HCT116 (cell line): ENCODE measurements at regions not wholly inside any gene's neighbourhood (a gene's known extent, or its start where the extent isn't known, plus 50 kb on each side); places are given as distances from the start of the nearest gene placed in this dataset.

Experiments
- ATAC-seq: fragments of 200-7000 bp; cut with Tn5 transposase; 2 replicates; pipeline ENCODE4 v1.9.1; 2020; ENCODE audit warnings: mild to moderate bottlenecking, moderate library complexity
- BruUV-seq: library from RNA; stranded (reverse); fragments of 400-500 nt; replicated peaks from 2 replicates; lab custom pipeline; 2021; lab: Mats Ljungman, UMichigan
- CTCF ChIA-PET: fragments of 300-600 bp; sonication (Branson Sonifier 250); formaldehyde crosslinking; loops from one replicate; lab custom pipeline; 2021; ENCODE audit warnings: antibody characterized with exemption; lab: Charles Lee
- POLR2A ChIA-PET: fragments of 300-600, 350-600 bp; sonication (Branson Sonifier 250); formaldehyde crosslinking; loops from one replicate; lab custom pipeline; 2021; ENCODE audit warnings: antibody characterized with exemption; lab: Charles Lee
- RAD21 ChIA-PET, 2 experiments: fragments of 300-600 bp; sonication (Branson Sonifier 250); formaldehyde crosslinking; loops; one replicate each; lab custom pipeline; 2023; ENCODE audit warnings: low total read pairs in 2 of 2; ENCODE audit not compliant: uncharacterized antibody in 2 of 2, unreplicated experiment in 2 of 2, low non-redundant PET in 1 of 2; lab: Charles Lee
- DNase-seq: peaks from one replicate; pipeline ENCODE4 v3.0.0-alpha.2; 2010; ENCODE audit warnings: low read depth, low spot score
- H2AFZ ChIP-seq: fragments of 200-600 bp; shearing (Covaris generic), sonication (generic); 2 replicates; pipeline ENCODE4 v1.6.1; 2017; ENCODE audit warnings: low read depth, mixed run types, mixed read lengths, antibody characterized with exemption, low read length; ENCODE audit not compliant: poor library complexity, severe bottlenecking
- H3K27ac ChIP-seq: 2 replicates; pipeline ENCODE4 v1.5.1; 2012; ENCODE audit warnings: low read depth, low read length
- H3K27me3 ChIP-seq: fragments of 200-600 bp; sonication (generic); 2 replicates; pipeline ENCODE4 v1.6.1; 2016; ENCODE audit warnings: mixed run types, low read length, mixed read lengths; ENCODE audit not compliant: insufficient read depth
- H3K36me3 ChIP-seq, 2 experiments: fragments of 200-500 bp in 1 of 2; fragments of 200-600 bp in 1 of 2; sonication (Bioruptor generic) in 1 of 2; sonication (generic) in 1 of 2; 2 replicates each; pipeline versions ENCODE4 v1.5.1 to v1.6.1; 2014 to 2016; ENCODE audit warnings: low read length in 2 of 2, inconsistent platforms in 1 of 2, mixed read lengths in 1 of 2, mixed run types in 1 of 2; ENCODE audit not compliant: insufficient read depth in 2 of 2, control insufficient read depth in 1 of 2
- H3K4me1 ChIP-seq, 2 experiments: fragments of 200-600 bp in 1 of 2; sonication (generic) in 1 of 2; 2 replicates each; pipeline versions ENCODE4 v1.5.1 to v1.6.1; 2012 to 2017; ENCODE audit warnings: low read length in 2 of 2, inconsistent platforms in 1 of 2, mild to moderate bottlenecking in 1 of 2, mixed read lengths in 1 of 2, mixed run types in 1 of 2, moderate library complexity in 1 of 2; ENCODE audit not compliant: insufficient read depth in 2 of 2, control insufficient read depth in 1 of 2
- H3K4me2 ChIP-seq: fragments of 200-600 bp; sonication (generic); 2 replicates; pipeline ENCODE4 v1.6.1; 2017; ENCODE audit warnings: mixed run types, low read length, mixed read lengths
- H3K4me3 ChIP-seq, 2 experiments: fragments of 200-600 bp in 1 of 2; sonication (generic) in 1 of 2; replicated peaks in 1 of 2; 2 replicates each; pipeline ENCODE4 v1.5.1; 2011 to 2016; ENCODE audit warnings: low read length in 2 of 2, control low read depth in 1 of 2, low read depth in 1 of 2, mild to moderate bottlenecking in 1 of 2, mixed read lengths in 1 of 2, mixed run types in 1 of 2
- H3K79me2 ChIP-seq: fragments of 200-600 bp; sonication (generic); 2 replicates; pipeline ENCODE4 v1.6.1; 2017; ENCODE audit warnings: mild to moderate bottlenecking, mixed run types, low read length, moderate library complexity, mixed read lengths; ENCODE audit not compliant: insufficient read depth
- H3K9ac ChIP-seq: fragments of 200-600 bp; sonication (generic); 2 replicates; pipeline ENCODE4 v1.6.1; 2016; ENCODE audit warnings: low read length, mixed read lengths
- H3K9me2 ChIP-seq: fragments of 200-600 bp; sonication (generic), shearing (Covaris generic); 2 replicates; pipeline ENCODE4 v1.6.1; 2017; ENCODE audit warnings: mixed run types, mild to moderate bottlenecking, moderate library complexity; ENCODE audit not compliant: insufficient read depth
- H3K9me3 ChIP-seq, 2 experiments: fragments of 200-500 bp in 1 of 2; fragments of 200-600 bp in 1 of 2; sonication (Bioruptor generic) in 1 of 2; sonication (generic) in 1 of 2; 2 replicates each; pipeline ENCODE4 v1.6.1; 2014 to 2017; ENCODE audit warnings: low read length in 2 of 2, mixed read lengths in 2 of 2, inconsistent platforms in 1 of 2, low read depth in 1 of 2, mild to moderate bottlenecking in 1 of 2, mixed run types in 1 of 2, moderate library complexity in 1 of 2; ENCODE audit not compliant: control insufficient read depth in 1 of 2, insufficient read depth in 1 of 2
- H4K20me1 ChIP-seq: fragments of 200-600 bp; sonication (generic), shearing (Covaris generic); 2 replicates; pipeline ENCODE4 v1.6.1; 2017; ENCODE audit warnings: mixed run types, mild to moderate bottlenecking, moderate library complexity; ENCODE audit not compliant: insufficient read depth
- CEBPB ChIP-seq: IDR thresholded peaks from 2 replicates; pipeline ENCODE4 v1.6.1; 2012; ENCODE audit warnings: low read depth
- EGR1 ChIP-seq: IDR thresholded peaks from 2 replicates; pipeline ENCODE4 v1.6.1; 2012; ENCODE audit warnings: low read depth
- EZH2 ChIP-seq: fragments of 200-600 bp; sonication (generic); IDR thresholded peaks from 2 replicates; pipeline ENCODE4 v1.6.1; 2017; ENCODE audit warnings: antibody characterized with exemption, mixed run types
- FOSL1 ChIP-seq: IDR thresholded peaks from 2 replicates; pipeline ENCODE4 v1.6.1; 2012; ENCODE audit warnings: low read depth
- JUND ChIP-seq: IDR thresholded peaks from 2 replicates; pipeline ENCODE4 v1.6.1; 2012
- MAX ChIP-seq: IDR thresholded peaks from 2 replicates; pipeline ENCODE4 v1.6.1; 2012
- POLR2A ChIP-seq: IDR thresholded peaks from 2 replicates; pipeline ENCODE4 v1.7.0; 2011; ENCODE audit warnings: borderline replicate concordance; ENCODE audit not compliant: insufficient read depth, insufficient read length; ENCODE audit errors: extremely low read depth
- POLR2AphosphoS5 ChIP-seq: IDR thresholded peaks from 2 replicates; pipeline ENCODE4 v1.6.1; 2011; ENCODE audit warnings: mild to moderate bottlenecking, low read depth, low read length, moderate library complexity
- RAD21 ChIP-seq: IDR thresholded peaks from 2 replicates; pipeline ENCODE4 v1.6.1; 2012; ENCODE audit warnings: low read depth, mild to moderate bottlenecking
- REST ChIP-seq: IDR thresholded peaks from 2 replicates; pipeline ENCODE4 v1.6.1; 2012; ENCODE audit warnings: low read depth
- SRF ChIP-seq: IDR thresholded peaks from 2 replicates; pipeline ENCODE4 v1.6.1; 2012; ENCODE audit warnings: low read depth
- TCF7L2 ChIP-seq: IDR thresholded peaks from 2 replicates; pipeline ENCODE4 v1.7.0; 2011; ENCODE audit warnings: borderline replicate concordance, inconsistent platforms; ENCODE audit not compliant: insufficient read depth, insufficient read length; ENCODE audit errors: extremely low read depth
- YY1 ChIP-seq: IDR thresholded peaks from 2 replicates; pipeline ENCODE4 v1.6.1; 2011; ENCODE audit warnings: low read length, low read depth, moderate library complexity, mild to moderate bottlenecking; ENCODE audit not compliant: insufficient replicate concordance; ENCODE audit errors: extremely low read depth
- ZFX ChIP-seq: fragments of 450-650 bp; IDR thresholded peaks from 2 replicates; pipeline ENCODE4 v1.6.1; 2017
- intact Hi-C: fragments of 100-400 bp; cut with micrococcal nuclease; formaldehyde crosslinking; loops from 2 replicates; pipeline ENCODE4 v1.10.0; 2022

- no peaks in the 10 kb centered on the region; a peak in 1 of 4 replicates for H3K9me3 ChIP-seq
- ChIA-PET RAD21 (no interaction called here), CTCF (no interaction called here), POLR2A (no interaction called here)
- no peak overlapping the region for H3K4me2 ChIP-seq
- no peaks in the 10 kb centered on the region for H4K20me1 ChIP-seq
- no peaks in the 10 kb centered on the region for H3K36me3 ChIP-seq
- H3K9me2 ChIP-seq: no peaks in the 10 kb centered on the region
- H3K4me1 ChIP-seq: no peaks in the 10 kb centered on the region
- DNase-seq: no peak
- H3K9ac ChIP-seq: no peak overlapping the region
- H2AFZ ChIP-seq: no peak overlapping the region
- no peak for ATAC-seq
- no peak overlapping the region for H3K27ac ChIP-seq
- H3K4me3 ChIP-seq: no peak overlapping the region
- H3K79me2 ChIP-seq: no peaks in the 10 kb centered on the region
- intact Hi-C loops: no loop called here
- no peaks in the 10 kb centered on the region for H3K27me3 ChIP-seq
- BruUV-seq: no TSS peak
- TF ChIP-seq YY1 (no peak), POLR2AphosphoS5 (no peak), EZH2 (no peak), REST (no peak), POLR2A (no peak)
Observed at GRCh38 chr2:67108231-67108630, 288.9 kb upstream of the ETAA1 start.

GRCh38 chr2:67124531-67124930 lies 272.6 kb upstream of the ETAA1 start:
- H3K36me3 ChIP-seq: no peaks in the 10 kb centered on the region
- no peaks in the 10 kb centered on the region for H3K9me3 ChIP-seq
- ChIA-PET RAD21 (no interaction called here), CTCF (no interaction called here), POLR2A (no interaction called here)
- no peak overlapping the region for H3K9ac ChIP-seq
- intact Hi-C loops: no loop called here
- no peak for TF ChIP-seq JUND
- TF ChIP-seq ZFX: no peak
- TF ChIP-seq EGR1: no peak
- no peak for TF ChIP-seq SRF
- no peak for TF ChIP-seq MAX
- TF ChIP-seq CEBPB: no peak
- no peak for TF ChIP-seq RAD21
- no peak for TF ChIP-seq TCF7L2
- TF ChIP-seq FOSL1: no peak
- H2AFZ ChIP-seq: no peak overlapping the region
- no peaks in the 10 kb centered on the region for H3K79me2 ChIP-seq
- H3K4me2 ChIP-seq: no peak overlapping the region
- ATAC-seq (no peak), DNase-seq (no peak)
- H3K4me1 ChIP-seq: no peaks in the 10 kb centered on the region
- H3K9me2 ChIP-seq: no peaks in the 10 kb centered on the region
- no TSS peak for BruUV-seq
- no peak overlapping the region for H3K4me3 ChIP-seq
- H3K27me3 ChIP-seq: no peaks in the 10 kb centered on the region
- H4K20me1 ChIP-seq: no peaks in the 10 kb centered on the region
- no peak overlapping the region for H3K27ac ChIP-seq
